ENCODE measurements at regions not wholly inside any gene's neighbourhood (a gene's known extent, or its start where the extent isn't known, plus 50 kb on each side); places are given as distances from the start of the nearest gene placed in this dataset.

GRCh38 chr18:30510882-30511281 lies 531.7 kb downstream of the DSC3 start:
- no peak overlapping the region for H3K4me3 ChIP-seq (ENCODE audit: low read depth, low read length)
- no peak for DNase-seq (ENCODE audit: low read depth)
- TF ChIP-seq, protein P1, sequence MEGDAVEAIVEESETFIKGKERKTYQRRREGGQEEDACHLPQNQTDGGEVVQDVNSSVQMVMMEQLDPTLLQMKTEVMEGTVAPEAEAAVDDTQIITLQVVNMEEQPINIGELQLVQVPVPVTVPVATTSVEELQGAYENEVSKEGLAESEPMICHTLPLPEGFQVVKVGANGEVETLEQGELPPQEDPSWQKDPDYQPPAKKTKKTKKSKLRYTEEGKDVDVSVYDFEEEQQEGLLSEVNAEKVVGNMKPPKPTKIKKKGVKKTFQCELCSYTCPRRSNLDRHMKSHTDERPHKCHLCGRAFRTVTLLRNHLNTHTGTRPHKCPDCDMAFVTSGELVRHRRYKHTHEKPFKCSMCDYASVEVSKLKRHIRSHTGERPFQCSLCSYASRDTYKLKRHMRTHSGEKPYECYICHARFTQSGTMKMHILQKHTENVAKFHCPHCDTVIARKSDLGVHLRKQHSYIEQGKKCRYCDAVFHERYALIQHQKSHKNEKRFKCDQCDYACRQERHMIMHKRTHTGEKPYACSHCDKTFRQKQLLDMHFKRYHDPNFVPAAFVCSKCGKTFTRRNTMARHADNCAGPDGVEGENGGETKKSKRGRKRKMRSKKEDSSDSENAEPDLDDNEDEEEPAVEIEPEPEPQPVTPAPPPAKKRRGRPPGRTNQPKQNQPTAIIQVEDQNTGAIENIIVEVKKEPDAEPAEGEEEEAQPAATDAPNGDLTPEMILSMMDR (conservative IDR thresholded peaks at IDR 0.05; ENCODE audit: low read depth, low read length), result no peak

- H3K4me3 ChIP-seq (ENCODE audit: low read depth, low read length), result no peak overlapping the region
- DNase-seq (ENCODE audit: low read depth), result no peak
- TF ChIP-seq, protein P1 (conservative IDR thresholded peaks at IDR 0.05; ENCODE audit: low read depth, low read length), result no peak
Observed at GRCh38 chr18:30501594-30501993, 540.9 kb downstream of the DSC3 start.

DNA sequence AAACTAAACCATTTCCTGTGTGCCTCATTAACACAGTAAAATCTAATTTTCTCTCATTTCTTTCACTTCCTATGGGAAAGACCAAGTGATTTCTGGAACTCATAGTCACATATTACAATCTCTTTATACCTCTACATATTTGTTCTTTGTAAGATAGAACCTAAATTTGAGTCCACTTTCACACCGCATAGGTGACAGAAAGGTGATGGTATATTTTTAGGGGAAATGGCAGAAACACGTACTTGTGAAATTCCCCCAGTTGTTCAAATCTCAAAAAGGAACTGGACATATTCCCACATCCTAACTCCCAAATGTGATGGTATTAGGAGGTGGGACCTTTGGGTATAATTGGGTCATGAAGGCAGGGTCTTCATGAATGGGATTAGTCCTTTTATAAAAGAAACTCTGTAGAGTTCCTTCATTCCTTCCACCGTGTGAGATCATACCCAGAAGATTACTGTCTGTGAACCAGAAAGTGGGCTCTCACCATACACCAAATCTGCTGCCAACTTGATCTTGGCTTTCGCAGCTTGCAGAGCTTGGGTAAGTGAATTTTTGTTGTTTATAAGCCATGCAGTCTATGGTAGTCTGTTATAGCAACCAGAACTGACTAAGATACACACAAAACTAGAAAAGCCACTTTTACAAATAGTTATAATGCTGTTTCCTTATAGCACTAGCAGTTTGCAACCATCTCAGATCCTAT lies 542.1 kb downstream of the DSC3 start:
- TF ChIP-seq, protein P1 (conservative IDR thresholded peaks at IDR 0.05; ENCODE audit: low read depth, low read length), result no peak
- DNase-seq (ENCODE audit: low read depth), result no peak
- H3K4me3 ChIP-seq (ENCODE audit: low read depth, low read length), result no peak overlapping the region

GRCh38 chr18:30499721-30500120 lies 542.8 kb downstream of the DSC3 start:
- DNase-seq (ENCODE audit: low read depth), result no peak
- TF ChIP-seq, protein P1 (conservative IDR thresholded peaks at IDR 0.05; ENCODE audit: low read depth, low read length), result no peak
- no peak overlapping the region for H3K4me3 ChIP-seq (ENCODE audit: low read depth, low read length)

- DNase-seq (ENCODE audit: low read depth), result no peak
- TF ChIP-seq, protein P1 (conservative IDR thresholded peaks at IDR 0.05; ENCODE audit: low read depth, low read length), result no peak
Observed at GRCh38 chr18:30492552-30493129, 549.9 kb downstream of the DSC3 start.

GRCh38 chr18:30491815-30492551 lies 550.6 kb downstream of the DSC3 start:
- no peak for DNase-seq (ENCODE audit: low read depth)
- H3K4me3 ChIP-seq (ENCODE audit: low read depth, low read length), result no peak overlapping the region
- TF ChIP-seq, protein P1 (conservative IDR thresholded peaks at IDR 0.05; ENCODE audit: low read depth, low read length), result no peak

More at GRCh38 chr18:30492552-30493129, 549.9 kb downstream of the DSC3 start:
- no peak overlapping the region for H3K4me3 ChIP-seq (ENCODE audit: low read depth, low read length)
